CD4-positive, alpha-beta T cell treated with Interferon gamma for 1 hour (primary cell): ENCODE measurements at regions not wholly inside any gene's neighbourhood (a gene's known extent, or its start where the extent isn't known, plus 50 kb on each side); places are given as distances from the start of the nearest gene placed in this dataset.

ENCODE experiments used
- DNase-seq: peaks from one replicate; pipeline ENCODE4 v3.0.0-alpha.2; 2020

DNA sequence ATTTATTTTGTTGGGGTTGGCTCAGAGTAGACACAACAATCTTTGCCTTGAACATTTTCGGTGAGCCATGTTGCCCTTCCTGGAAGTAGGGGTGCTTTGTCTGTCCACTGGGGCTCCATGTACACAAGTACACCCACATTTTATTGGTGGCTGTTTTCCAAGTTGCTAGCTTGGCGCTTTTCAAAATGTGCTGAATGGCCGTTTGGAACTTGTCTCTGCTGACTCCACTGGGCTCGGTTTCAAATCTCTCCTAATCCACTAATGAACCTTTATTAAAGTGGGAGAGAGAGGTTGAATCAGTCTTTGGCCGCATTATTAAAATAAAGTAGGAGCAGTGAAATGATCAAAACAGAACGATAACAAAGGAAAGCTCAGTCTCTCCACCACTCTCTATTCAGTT lies 64.6 kb upstream of the TAF11L2 start:
- no peak for DNase-seq

DNA sequence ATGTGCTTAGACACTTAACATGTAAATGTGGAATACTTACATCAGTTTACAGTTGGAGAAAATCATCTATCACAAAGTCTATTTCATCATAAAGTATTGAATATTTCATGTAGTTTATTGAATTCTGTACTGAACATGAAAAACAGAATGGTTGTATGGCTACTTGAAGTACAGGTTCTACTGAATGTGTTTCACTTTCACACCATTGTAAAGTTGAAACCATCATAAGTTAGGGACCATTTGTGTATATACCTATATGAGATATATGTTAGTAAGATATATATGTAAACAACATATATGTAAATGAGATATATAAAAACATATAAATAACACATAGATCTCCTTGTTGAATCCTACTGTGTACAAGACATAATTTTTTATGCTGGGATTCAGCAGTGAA lies 63.0 kb upstream of the TAF11L2 start:
- DNase-seq: no peak

DNA sequence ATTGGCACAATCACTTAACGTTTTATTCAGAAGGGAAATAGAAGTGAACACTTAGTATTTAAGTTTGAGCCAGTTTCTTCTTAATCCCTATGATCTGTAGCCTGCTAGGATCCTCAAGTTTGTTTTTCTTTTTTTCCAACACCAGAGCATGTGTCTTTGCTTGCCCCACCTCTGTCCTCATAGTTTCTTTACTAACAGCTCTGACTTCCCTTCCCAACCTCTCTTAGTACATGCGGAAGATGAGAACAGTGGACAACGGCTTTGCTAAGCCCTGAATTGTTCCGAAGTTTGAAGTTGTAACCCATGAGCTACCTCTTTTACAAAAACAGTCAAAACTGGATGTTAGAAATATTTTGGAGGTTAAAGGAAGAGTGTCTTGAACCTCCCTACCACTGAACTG lies 61.7 kb upstream of the TAF11L2 start:
- no peak for DNase-seq

DNA sequence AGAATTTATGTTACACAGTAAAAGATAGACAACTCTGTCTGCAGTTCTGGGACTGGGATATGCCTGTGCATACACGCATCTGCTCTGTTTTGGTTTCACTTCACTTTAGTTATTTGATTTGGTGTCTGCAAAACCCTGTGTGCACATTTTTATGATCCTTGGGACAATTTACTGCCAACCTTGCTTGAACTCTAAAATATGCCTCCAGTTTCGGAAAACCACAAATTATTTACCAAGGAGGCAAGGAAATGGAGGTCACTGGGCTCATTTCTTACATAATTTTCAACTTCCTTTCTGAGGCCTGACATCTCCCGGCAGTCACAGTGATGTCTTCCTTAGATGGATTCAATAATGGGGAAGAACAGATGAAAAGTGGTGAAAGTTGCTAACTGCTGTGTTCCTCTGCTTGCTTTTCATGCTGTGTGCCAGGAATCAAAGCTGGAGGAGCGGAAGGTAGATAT lies 61.2 kb upstream of the TAF11L2 start:
- no peak for DNase-seq

DNA sequence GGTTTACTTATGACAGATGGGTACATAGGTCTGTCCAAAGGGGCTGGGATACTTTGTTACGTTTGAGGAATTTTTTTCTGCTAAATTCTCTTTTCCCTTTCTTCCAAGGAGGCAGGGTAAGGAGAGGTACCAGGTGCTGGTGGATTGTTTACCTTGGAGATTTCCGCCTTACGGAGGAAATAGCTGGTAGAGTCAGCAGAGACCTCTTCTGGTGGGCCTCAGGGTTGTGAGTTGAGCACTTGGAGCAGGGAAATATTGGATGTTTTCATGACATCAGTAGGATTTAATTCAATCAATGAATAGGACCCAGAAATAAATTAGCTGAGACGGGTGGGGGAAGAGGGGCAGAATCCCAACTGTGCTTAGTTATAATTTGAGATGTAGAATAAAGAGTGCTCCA lies 60.0 kb upstream of the TAF11L2 start:
- no peak for DNase-seq

DNA sequence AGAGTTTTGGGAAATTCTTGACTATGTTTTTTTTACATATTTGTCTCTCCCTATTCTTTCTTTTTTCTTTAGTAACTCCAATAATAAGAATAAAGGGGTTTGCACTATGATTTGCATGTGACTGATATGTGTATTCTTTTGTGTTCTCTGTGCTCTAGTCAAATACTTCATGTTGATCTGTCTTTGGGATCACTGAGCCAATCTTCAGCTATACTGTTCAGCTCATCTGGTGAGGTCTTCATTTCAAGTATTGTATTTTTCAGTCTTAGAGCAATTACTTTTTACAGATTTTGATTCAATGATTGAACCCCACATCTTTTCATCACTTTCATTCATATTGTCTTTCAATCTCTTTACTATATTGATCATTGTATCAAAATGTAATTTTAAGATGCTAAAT lies 58.1 kb upstream of the TAF11L2 start:
- DNase-seq: no peak

DNA sequence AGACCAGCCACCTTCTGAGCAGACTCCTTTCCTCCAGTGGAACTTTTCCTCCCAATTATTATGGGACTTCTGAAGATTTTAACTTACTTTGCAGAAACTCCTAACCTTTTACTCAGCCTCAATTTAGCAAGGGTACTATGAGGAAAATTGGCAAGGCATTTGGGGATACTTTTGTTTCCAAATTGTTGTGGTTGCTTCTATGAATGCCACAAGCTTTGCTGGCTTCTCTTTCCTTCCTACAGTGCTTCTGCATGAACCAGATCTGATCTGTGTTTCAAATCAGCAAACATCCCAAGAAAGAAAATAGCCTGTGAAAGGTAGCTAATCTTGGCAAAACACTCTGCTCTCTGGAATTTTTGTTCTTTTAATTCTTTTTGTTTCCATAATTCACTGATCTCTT lies 57.3 kb upstream of the TAF11L2 start:
- DNase-seq: no peak

DNA sequence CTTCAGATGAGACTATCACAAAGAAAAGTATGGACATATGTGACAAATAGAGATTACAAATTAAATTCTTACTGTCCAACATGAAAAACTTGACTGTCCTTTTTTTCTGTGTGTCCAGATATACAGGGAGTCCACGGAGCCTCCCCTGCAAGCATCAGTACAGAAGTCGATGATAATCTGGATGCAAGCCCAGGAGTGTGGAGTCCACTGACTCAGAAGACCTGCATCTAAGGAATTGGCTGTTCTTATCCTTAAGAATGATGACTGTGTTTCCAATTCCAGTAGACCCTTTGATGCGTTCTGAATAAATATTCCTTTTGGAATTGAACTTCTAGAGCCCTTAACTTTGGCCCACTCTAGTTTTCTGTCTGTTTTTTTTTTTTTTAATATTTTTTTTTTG lies 56.7 kb upstream of the TAF11L2 start:
- no peak for DNase-seq

DNA sequence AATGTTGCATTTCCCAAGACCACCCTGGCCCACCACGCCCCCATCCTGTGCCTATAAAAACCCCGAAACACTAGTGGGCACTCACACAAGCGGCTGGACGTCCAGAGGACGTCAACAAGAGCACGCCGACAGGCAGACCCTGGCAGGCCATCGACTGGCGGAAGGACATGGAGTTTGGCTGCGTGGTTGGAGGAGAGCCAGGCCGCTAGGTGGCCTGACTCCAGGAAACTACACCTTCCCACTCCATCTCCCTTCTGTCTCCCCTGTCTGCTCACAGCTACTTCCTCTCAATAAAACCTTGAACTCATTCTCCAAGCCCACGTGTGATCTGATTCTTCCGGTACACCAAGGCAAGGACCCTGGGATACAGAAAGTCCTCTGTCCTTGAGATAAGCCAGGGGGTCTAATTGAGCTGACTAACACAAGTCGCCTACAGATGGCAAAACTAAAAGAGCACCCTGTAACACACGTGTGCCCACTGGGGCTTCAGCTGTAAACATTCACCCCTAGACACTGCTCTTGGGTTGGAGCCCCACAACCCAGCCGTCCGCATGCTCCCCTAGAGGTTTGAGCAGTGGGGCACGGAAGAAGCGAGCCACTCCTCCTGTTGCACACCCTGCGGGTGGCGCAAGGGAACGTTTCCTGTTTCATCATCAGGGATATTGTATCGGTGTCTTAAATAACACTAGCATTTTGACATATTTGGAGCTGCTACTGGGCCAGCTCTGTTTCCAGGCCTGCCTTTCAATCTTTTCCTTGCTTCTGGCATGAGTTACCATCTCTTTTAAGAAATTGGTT lies 54.5 kb upstream of the TAF11L2 start:
- DNase-seq: peak; percentile 16

DNA sequence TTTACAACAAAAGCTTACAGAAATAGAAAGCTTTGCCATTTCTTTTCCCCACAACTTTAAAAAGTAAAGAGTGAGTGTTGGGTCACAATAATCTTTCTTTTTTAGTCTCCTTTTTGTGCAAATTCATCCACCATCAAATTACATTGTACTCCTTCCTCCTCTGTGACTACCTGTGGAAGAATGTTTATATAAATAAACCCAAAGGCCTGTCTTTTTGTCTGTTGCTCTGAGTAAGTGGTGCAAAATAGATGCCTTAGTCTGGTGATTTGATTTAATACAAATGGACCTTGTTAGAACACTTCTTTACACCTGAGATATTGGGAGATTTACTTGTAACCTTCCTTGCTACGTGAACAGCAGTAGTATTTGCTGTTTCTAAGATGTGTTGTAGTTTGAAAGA lies 53.5 kb upstream of the TAF11L2 start:
- DNase-seq: no peak

DNA sequence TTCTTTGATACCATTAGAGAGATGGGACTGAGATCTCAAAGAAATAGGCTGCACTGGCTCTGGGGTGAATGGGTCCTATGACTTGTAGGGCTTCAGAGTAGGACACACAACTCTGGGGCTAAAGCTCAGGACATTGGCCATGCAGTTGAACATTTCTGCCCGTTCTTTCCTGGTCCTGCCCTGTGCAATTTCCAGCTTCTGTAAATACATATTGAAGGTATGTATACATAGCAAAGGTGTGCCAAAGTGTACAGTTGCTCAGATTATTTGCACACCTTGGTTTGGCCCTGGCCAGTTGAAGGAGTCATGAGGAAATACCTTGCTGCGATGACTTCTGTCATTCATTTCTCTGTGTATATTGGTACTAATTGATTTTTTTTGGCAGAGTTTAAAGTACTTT lies 52.8 kb upstream of the TAF11L2 start:
- no peak for DNase-seq
